ENCODE measurements at regions not wholly inside any gene's neighbourhood (a gene's known extent, or its start where the extent isn't known, plus 50 kb on each side); places are given as distances from the start of the nearest gene placed in this dataset.
A peak's percentile ranks its signal among the peaks of the same experiment; 100 is the strongest.

- DNase-seq (ENCODE audit: low read depth) = peak; percentile 23
These were observed 725.6 kb upstream of the SLITRK5 start for GRCh38 chr13:86945584-86945983.

GRCh38 chr13:86946734-86947133 is 724.4 kb upstream of the SLITRK5 start:
- DNase-seq (ENCODE audit: low read depth) = peak; percentile 25

- DNase-seq (ENCODE audit: low read depth) = no peak
These were observed 716.8 kb upstream of the SLITRK5 start for GRCh38 chr13:86954341-86954740.

GRCh38 chr13:86960876-86961275 is 710.3 kb upstream of the SLITRK5 start:
- DNase-seq (ENCODE audit: low read depth) = no peak

GRCh38 chr13:86974251-86974994 is 696.7 kb upstream of the SLITRK5 start:
- DNase-seq (ENCODE audit: low read depth) = no peak

- DNase-seq (ENCODE audit: low read depth) = no peak
These were observed 696.2 kb upstream of the SLITRK5 start for GRCh38 chr13:86974995-86975328.

GRCh38 chr13:86976521-86977324 is 694.4 kb upstream of the SLITRK5 start:
- no peak for DNase-seq (ENCODE audit: low read depth)

GRCh38 chr13:86986448-86986847 is 684.7 kb upstream of the SLITRK5 start:
- peak; percentile 45 for DNase-seq (ENCODE audit: low read depth)

- no peak for DNase-seq (ENCODE audit: low read depth)
These were observed 678.9 kb upstream of the SLITRK5 start for GRCh38 chr13:86992251-86992650.

GRCh38 chr13:87003265-87003664 is 667.9 kb upstream of the SLITRK5 start:
- DNase-seq (ENCODE audit: low read depth) = peak; percentile 4

GRCh38 chr13:87005511-87005910 is 665.7 kb upstream of the SLITRK5 start:
- DNase-seq (ENCODE audit: low read depth) = no peak

GRCh38 chr13:87035526-87035925 is 635.6 kb upstream of the SLITRK5 start:
- no peak for DNase-seq (ENCODE audit: low read depth)

GRCh38 chr13:87042946-87043345 is 628.2 kb upstream of the SLITRK5 start:
- no peak for DNase-seq (ENCODE audit: low read depth)

- DNase-seq (ENCODE audit: low read depth) = no peak
These were observed 618.4 kb upstream of the SLITRK5 start for GRCh38 chr13:87052731-87053130.

GRCh38 chr13:87057807-87058520 is 613.2 kb upstream of the SLITRK5 start:
- peak; percentile 24 for DNase-seq (ENCODE audit: low read depth)

- no peak for DNase-seq (ENCODE audit: low read depth)
These were observed 612.3 kb upstream of the SLITRK5 start for GRCh38 chr13:87058786-87059329.

- no peak for DNase-seq (ENCODE audit: low read depth)
These were observed 592.0 kb upstream of the SLITRK5 start for GRCh38 chr13:87078947-87079795.

- no peak for DNase-seq (ENCODE audit: low read depth)
These were observed 590.9 kb upstream of the SLITRK5 start for GRCh38 chr13:87080100-87080779.

- DNase-seq (ENCODE audit: low read depth) = no peak
These were observed 587.0 kb upstream of the SLITRK5 start for GRCh38 chr13:87084192-87084591.

GRCh38 chr13:87087741-87088140 is 583.4 kb upstream of the SLITRK5 start:
- DNase-seq (ENCODE audit: low read depth) = no peak

GRCh38 chr13:87089391-87089790 is 581.8 kb upstream of the SLITRK5 start:
- peak; percentile 48 for DNase-seq (ENCODE audit: low read depth)

Data from renal cortical epithelial cell (primary cell).